ENCODE measurements at regions not wholly inside any gene's neighbourhood (a gene's known extent, or its start where the extent isn't known, plus 50 kb on each side); places are given as distances from the start of the nearest gene placed in this dataset.

DNA sequence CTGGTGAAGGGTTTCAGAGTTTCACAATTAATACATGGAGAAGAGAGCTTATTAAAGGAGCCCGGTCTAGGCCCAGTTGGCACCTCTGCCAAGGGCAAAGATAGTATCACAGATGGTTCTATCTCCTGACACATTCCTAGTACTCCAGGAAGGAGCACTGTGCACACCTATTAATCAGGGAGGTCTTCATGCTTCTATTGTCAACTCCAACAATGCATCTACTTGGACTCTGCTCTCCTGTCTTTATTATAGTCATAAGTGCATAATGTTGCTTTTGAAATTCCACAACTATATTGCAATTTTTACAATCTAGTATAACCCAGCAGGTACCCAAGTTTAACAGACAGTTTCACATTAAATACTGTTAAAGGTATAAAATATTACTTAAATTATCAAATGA is 174.5 kb upstream of the TSC22D1 start:
- TF ChIP-seq, protein P1, sequence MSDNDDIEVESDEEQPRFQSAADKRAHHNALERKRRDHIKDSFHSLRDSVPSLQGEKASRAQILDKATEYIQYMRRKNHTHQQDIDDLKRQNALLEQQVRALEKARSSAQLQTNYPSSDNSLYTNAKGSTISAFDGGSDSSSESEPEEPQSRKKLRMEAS (IDR thresholded peaks at IDR 0.05; ENCODE audit: insufficient read depth, insufficient read length) = no peak
- TF ChIP-seq, protein P2, sequence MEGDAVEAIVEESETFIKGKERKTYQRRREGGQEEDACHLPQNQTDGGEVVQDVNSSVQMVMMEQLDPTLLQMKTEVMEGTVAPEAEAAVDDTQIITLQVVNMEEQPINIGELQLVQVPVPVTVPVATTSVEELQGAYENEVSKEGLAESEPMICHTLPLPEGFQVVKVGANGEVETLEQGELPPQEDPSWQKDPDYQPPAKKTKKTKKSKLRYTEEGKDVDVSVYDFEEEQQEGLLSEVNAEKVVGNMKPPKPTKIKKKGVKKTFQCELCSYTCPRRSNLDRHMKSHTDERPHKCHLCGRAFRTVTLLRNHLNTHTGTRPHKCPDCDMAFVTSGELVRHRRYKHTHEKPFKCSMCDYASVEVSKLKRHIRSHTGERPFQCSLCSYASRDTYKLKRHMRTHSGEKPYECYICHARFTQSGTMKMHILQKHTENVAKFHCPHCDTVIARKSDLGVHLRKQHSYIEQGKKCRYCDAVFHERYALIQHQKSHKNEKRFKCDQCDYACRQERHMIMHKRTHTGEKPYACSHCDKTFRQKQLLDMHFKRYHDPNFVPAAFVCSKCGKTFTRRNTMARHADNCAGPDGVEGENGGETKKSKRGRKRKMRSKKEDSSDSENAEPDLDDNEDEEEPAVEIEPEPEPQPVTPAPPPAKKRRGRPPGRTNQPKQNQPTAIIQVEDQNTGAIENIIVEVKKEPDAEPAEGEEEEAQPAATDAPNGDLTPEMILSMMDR (IDR thresholded peaks at IDR 0.05; ENCODE audit: extremely low read depth in 1 of 2, insufficient read depth in 1 of 2, low read depth in 1 of 2, low read length in 2 of 2) = no peak
- no peak for TF ChIP-seq MYC (IDR thresholded peaks at IDR 0.05; ENCODE audit: low read depth, low read length)
- no peak for TF ChIP-seq GATA2 (IDR thresholded peaks at IDR 0.05; ENCODE audit: insufficient read depth, insufficient read length, low read depth, low read length)
- TF ChIP-seq JUN (IDR thresholded peaks at IDR 0.05; ENCODE audit: borderline replicate concordance, insufficient read depth, insufficient read length, low read depth) = no peak
- no peak for TF ChIP-seq EZH2 (IDR thresholded peaks at IDR 0.05; ENCODE audit: borderline replicate concordance, low read depth, low read length, severe bottlenecking)
- no peak for TF ChIP-seq POLR2AphosphoS5 (IDR thresholded peaks at IDR 0.05; ENCODE audit: insufficient read depth, low read depth, low read length)
- no peak for TF ChIP-seq POLR2A (IDR thresholded peaks at IDR 0.05; ENCODE audit: low read depth, low read length)
- no peak for TF ChIP-seq FOS (IDR thresholded peaks at IDR 0.05; ENCODE audit: borderline replicate concordance, insufficient read depth, low read length)
- no peak for DNase-seq (ENCODE audit: low read depth, low spot score)
- Histone ChIP-seq H3K27me3 (ENCODE audit: control insufficient read depth in 2 of 2, insufficient read depth in 2 of 2, low read length in 2 of 2) (no peaks in the 10 kb centered on the region), H3K9me3 (replicated peaks; ENCODE audit: control insufficient read depth, insufficient read depth, low read length) (no peaks in the 10 kb centered on the region), H3K4me2 (ENCODE audit: insufficient read depth, low read length) (no peak overlapping the region), H3K27ac (ENCODE audit: insufficient read depth, low read depth, low read length) (no peak overlapping the region), H3K9me1 (replicated peaks; ENCODE audit: control insufficient read depth, extremely low read depth, insufficient read depth, low read length) (no peaks in the 10 kb centered on the region), H3K79me2 (ENCODE audit: control insufficient read depth, insufficient read depth, low read length) (no peaks in the 10 kb centered on the region), H3K9ac (replicated peaks; ENCODE audit: extremely low read depth, insufficient read depth, low read length) (no peak overlapping the region), H2AFZ (ENCODE audit: low read depth, low read length) (no peak overlapping the region), H3K36me3 (ENCODE audit: control insufficient read depth in 2 of 2, extremely low read depth in 1 of 2, insufficient read depth in 2 of 2, low read length in 2 of 2) (no peaks in the 10 kb centered on the region), H4K20me1 (replicated peaks; ENCODE audit: control insufficient read depth, extremely low read depth, insufficient read depth, low read length) (no peaks in the 10 kb centered on the region), H3K4me3 (replicated peaks in 1 of 3; ENCODE audit: insufficient read depth in 1 of 3, low read depth in 1 of 3, low read length in 3 of 3) (no peak overlapping the region), H3K4me1 (ENCODE audit: control insufficient read depth, extremely low read depth, insufficient read depth, low read length) (peaks cover 7% of the 10 kb centered on the region)
- dilution Hi-C loops (cut with MboI; ENCODE audit: extremely low pct_ligation_motif_present, low sequenced_read_pairs) = no loop called here
- POLR2A ChIA-PET = no interaction called here
- no peak for FAIRE-seq
- no TSS peak for BruUV-seq (replicated peaks)
- intact Hi-C loops (cut with micrococcal nuclease) = no loop called here
- CTCF ChIA-PET = interaction anchor here (1.0 to 1.8 kb wide), 2 partner anchors 9 to 12 kb away, joined by 3 to 4 read pairs; no protein-coding TSS in a partner anchor
